H1 (cell line): ENCODE measurements at regions not wholly inside any gene's neighbourhood (a gene's known extent, or its start where the extent isn't known, plus 50 kb on each side); places are given as distances from the start of the nearest gene placed in this dataset.

Source experiments
- CTCF ChIA-PET: fragments of 300-600 bp; sonication (Branson Sonifier 250); formaldehyde crosslinking; loops from one replicate; lab custom pipeline; 2021; ENCODE audit not compliant: partially characterized antibody; lab: Charles Lee
- POLR2A ChIA-PET: fragments of 300-600 bp; sonication (Branson Sonifier 250); formaldehyde crosslinking; loops from one replicate; lab custom pipeline; 2021; ENCODE audit warnings: inconsistent platforms; ENCODE audit not compliant: partially characterized antibody; lab: Charles Lee
- DNase-seq, 2 experiments: peaks; one replicate each; pipeline versions ENCODE4 v3.0.0 to v3.0.0-alpha.2; 2010 to 2022; ENCODE audit warnings: low spot score in 2 of 2, low read depth in 1 of 2, mixed read lengths in 1 of 2
- FAIRE-seq: peaks from 2 replicates; lab custom pipeline; 2011; peaks lifted over from hg19 to GRCh38; lab: Jason Lieb, UNC
- H2AFZ ChIP-seq: 2 replicates; pipeline ENCODE4 v1.8.1; 2012; ENCODE audit warnings: low read length, inconsistent platforms
- H2AK5ac ChIP-seq: 2 replicates; pipeline ENCODE4 v1.6.1; 2013; ENCODE audit warnings: low read depth, low read length
- H2BK120ac ChIP-seq: replicated peaks from 2 replicates; pipeline ENCODE3; 2013; ENCODE audit warnings: low read depth, low read length, inconsistent platforms
- H2BK12ac ChIP-seq: 2 replicates; pipeline ENCODE4 v1.6.1; 2013; ENCODE audit warnings: low read depth, low read length
- H2BK15ac ChIP-seq: 2 replicates; pipeline ENCODE4 v1.6.1; 2013; ENCODE audit warnings: low read length
- H2BK20ac ChIP-seq: 2 replicates; pipeline ENCODE4 v1.6.1; 2013; ENCODE audit warnings: low read length
- H2BK5ac ChIP-seq: 2 replicates; pipeline ENCODE4 v1.6.1; 2013; ENCODE audit warnings: low read depth, low read length
- H3K14ac ChIP-seq: 2 replicates; pipeline ENCODE4 v1.6.1; 2013; ENCODE audit warnings: inconsistent platforms; ENCODE audit not compliant: insufficient read length
- H3K18ac ChIP-seq: 2 replicates; pipeline ENCODE4 v1.6.1; 2013; ENCODE audit warnings: low read length; ENCODE audit errors: extremely low read depth
- H3K23ac ChIP-seq: 2 replicates; pipeline ENCODE4 v1.6.1; 2013; ENCODE audit warnings: inconsistent platforms; ENCODE audit not compliant: insufficient read length
- H3K23me2 ChIP-seq: 2 replicates; pipeline ENCODE4 v1.6.1; 2013; ENCODE audit warnings: low read depth, low read length
- H3K27ac ChIP-seq: 2 replicates; pipeline ENCODE4 v1.6.1; 2011; ENCODE audit warnings: low read depth, low read length, inconsistent platforms
- H3K27me3 ChIP-seq, 4 experiments: replicated peaks in 1 of 4; 1 replicate in 1 of 4; 2 replicates in 3 of 4; pipeline versions ENCODE4 v1.6.1 to v1.8.1; 2011 to 2013; ENCODE audit warnings: low read length in 3 of 4, mild to moderate bottlenecking in 3 of 4, inconsistent platforms in 2 of 4, mixed read lengths in 2 of 4, moderate library complexity in 1 of 4; ENCODE audit not compliant: control insufficient read depth in 3 of 4, insufficient read depth in 3 of 4; ENCODE audit errors: extremely low read depth in 1 of 4
- H3K36me3 ChIP-seq, 4 experiments: 2 replicates each; pipeline versions ENCODE4 v1.6.1 to v1.8.1; 2011 to 2013; ENCODE audit warnings: mild to moderate bottlenecking in 4 of 4, low read length in 3 of 4, moderate library complexity in 2 of 4, control low read depth in 1 of 4, inconsistent platforms in 1 of 4; ENCODE audit not compliant: insufficient read depth in 4 of 4, control insufficient read depth in 2 of 4
- H3K4ac ChIP-seq: replicated peaks from 2 replicates; pipeline ENCODE3; 2013; ENCODE audit warnings: low read length, low read depth, mixed read lengths, inconsistent platforms; ENCODE audit not compliant: insufficient read length
- H3K4me1 ChIP-seq, 4 experiments: replicated peaks in 1 of 4; 1 replicate in 1 of 4; 2 replicates in 3 of 4; pipeline versions ENCODE4 v1.6.1 to v1.8.1; 2011 to 2013; ENCODE audit warnings: low read length in 3 of 4, inconsistent platforms in 2 of 4, mixed read lengths in 1 of 4; ENCODE audit not compliant: insufficient read depth in 4 of 4, control insufficient read depth in 3 of 4
- H3K4me2 ChIP-seq, 2 experiments: 2 replicates each; pipeline versions ENCODE4 v1.6.1 to v1.8.1; 2011 to 2013; ENCODE audit warnings: low read depth in 2 of 2, low read length in 2 of 2, control low read depth in 1 of 2, inconsistent platforms in 1 of 2, mild to moderate bottlenecking in 1 of 2; ENCODE audit not compliant: insufficient read depth in 1 of 2
- H3K4me3 ChIP-seq, 4 experiments: fragments of 200-600, 300-600 bp in 1 of 4; sonication (generic), shearing (Covaris generic), sonication (Bioruptor Twin) in 1 of 4; 2 replicates each; pipeline versions ENCODE4 v1.5.1 to v1.8.1; 2011 to 2016; ENCODE audit warnings: low read length in 4 of 4, low read depth in 3 of 4, control low read depth in 2 of 4, inconsistent platforms in 2 of 4, mild to moderate bottlenecking in 2 of 4, mixed read lengths in 1 of 4, moderate library complexity in 1 of 4; ENCODE audit not compliant: insufficient read depth in 2 of 4; ENCODE audit errors: extremely low read depth in 1 of 4
- H3K56ac ChIP-seq: replicated peaks from 2 replicates; pipeline ENCODE3; 2013; ENCODE audit warnings: low read depth, mild to moderate bottlenecking, mixed read lengths, low read length, inconsistent platforms; ENCODE audit not compliant: insufficient read length
- H3K79me1 ChIP-seq: 2 replicates; pipeline ENCODE4 v1.6.1; 2013; ENCODE audit warnings: low read depth, low read length, control low read depth
- H3K79me2 ChIP-seq, 2 experiments: 2 replicates each; pipeline versions ENCODE4 v1.6.1 to v1.8.1; 2012 to 2013; ENCODE audit warnings: low read length in 2 of 2, mild to moderate bottlenecking in 2 of 2, inconsistent platforms in 1 of 2; ENCODE audit not compliant: insufficient read depth in 2 of 2, control insufficient read depth in 1 of 2
- H3K9ac ChIP-seq, 4 experiments: replicated peaks in 1 of 4; 1 replicate in 1 of 4; 2 replicates in 3 of 4; pipeline versions ENCODE4 v1.6.1 to v1.8.1; 2011 to 2013; ENCODE audit warnings: low read depth in 3 of 4, low read length in 3 of 4, control low read depth in 2 of 4, mild to moderate bottlenecking in 2 of 4, moderate library complexity in 2 of 4, inconsistent platforms in 1 of 4; ENCODE audit errors: extremely low read depth in 1 of 4
- H3K9me3 ChIP-seq, 2 experiments: 2 replicates each; pipeline versions ENCODE4 v1.6.1 to v1.8.1; 2012 to 2013; ENCODE audit warnings: mild to moderate bottlenecking in 2 of 2, moderate library complexity in 2 of 2, control low read depth in 1 of 2, inconsistent platforms in 1 of 2, low read depth in 1 of 2, low read length in 1 of 2, mixed read lengths in 1 of 2; ENCODE audit not compliant: insufficient read depth in 2 of 2
- H4K20me1 ChIP-seq, 2 experiments: replicated peaks in 1 of 2; 2 replicates each; pipeline versions ENCODE3 to v1.8.1; 2011 to 2013; ENCODE audit warnings: inconsistent platforms in 2 of 2, low read length in 2 of 2, mild to moderate bottlenecking in 1 of 2; ENCODE audit not compliant: insufficient read depth in 2 of 2, control insufficient read depth in 1 of 2
- H4K5ac ChIP-seq: 2 replicates; pipeline ENCODE4 v1.6.1; 2013; ENCODE audit warnings: low read length, low read depth, mixed read lengths, inconsistent platforms; ENCODE audit not compliant: insufficient read length
- H4K8ac ChIP-seq: 2 replicates; pipeline ENCODE4 v1.8.0; 2013; ENCODE audit warnings: mild to moderate bottlenecking, moderate library complexity, low read length, inconsistent platforms; ENCODE audit not compliant: insufficient read depth; ENCODE audit errors: extremely low read depth
- H4K91ac ChIP-seq: replicated peaks from 2 replicates; pipeline ENCODE3; 2013; ENCODE audit warnings: low read length, mixed read lengths, inconsistent platforms; ENCODE audit not compliant: insufficient read length
- CEBPB ChIP-seq: IDR thresholded peaks from 2 replicates; pipeline ENCODE4 v1.6.1; 2012; ENCODE audit warnings: low read depth, low read length
- SUZ12 ChIP-seq: fragments of 200-600 bp; sonication (generic); IDR thresholded peaks from 2 replicates; pipeline ENCODE4 v1.6.1; 2012; ENCODE audit warnings: mild to moderate bottlenecking, inconsistent platforms, low read length, moderate library complexity, mixed read lengths
- ZNF274 ChIP-seq: IDR thresholded peaks from 2 replicates; pipeline ENCODE4 v1.7.0; 2012; ENCODE audit warnings: low read length, borderline replicate concordance; ENCODE audit errors: extremely low read depth
- WGBS, 2 experiments: shearing (Covaris generic) in 1 of 2; methylation state at CpG; one replicate each; pipeline versions ENCODE4 v1.1.6 to v1.1.7; 2013 to 2015; ENCODE audit warnings: low lambda C conversion rate in 2 of 2, mixed read lengths in 2 of 2, inconsistent platforms in 1 of 2, low coverage in 1 of 2, missing lambda C conversion rate in 1 of 2; ENCODE audit not compliant: insufficient replicate concordance in 2 of 2, insufficient coverage in 1 of 2, insufficient read length in 1 of 2; ENCODE audit errors: extremely low coverage in 1 of 2, missing lambda C conversion rate in 1 of 2; 5-methylcytosine and 5-hydroxymethylcytosine counted together

GRCh38 chr1:4506591-4506990 is 147.8 kb upstream of the AJAP1 start:
- Histone ChIP-seq H2BK20ac (no peak overlapping the region), H4K5ac (no peak overlapping the region), H3K9ac (no peak overlapping the region), H3K36me3 (no peaks in the 10 kb centered on the region), H3K4me2 (no peak overlapping the region), H3K27ac (no peak overlapping the region), H2BK120ac (no peak overlapping the region), H3K23ac (no peak overlapping the region), H3K27me3 (no peaks in the 10 kb centered on the region), H4K91ac (no peak overlapping the region), H3K79me1 (no peaks in the 10 kb centered on the region), H2BK5ac (no peak overlapping the region), H2BK12ac (no peak overlapping the region), H3K9me3 (peaks cover 19 to 60% of the 10 kb centered on the region in 2 experiments), H2BK15ac (no peak overlapping the region), H3K4me1 (no peaks in the 10 kb centered on the region), H3K56ac (no peak overlapping the region), H3K4ac (no peak overlapping the region), H2AFZ (no peak overlapping the region), H4K20me1 (no peaks in the 10 kb centered on the region), H4K8ac (no peak overlapping the region), H3K18ac (no peak overlapping the region), H2AK5ac (no peak overlapping the region), H3K23me2 (no peaks in the 10 kb centered on the region), H3K14ac (no peak overlapping the region), H3K79me2 (no peaks in the 10 kb centered on the region), H3K4me3 (no peak overlapping the region)
- FAIRE-seq (no peak), DNase-seq (no peak)
- 100% methylated on average over 4 of the region's 4 CpGs; no CpG with 5 or more reads in 1 of the 2 experiments for WGBS, 2 experiments
- ChIA-PET POLR2A (no interaction called here), CTCF (no interaction called here)
- TF ChIP-seq CEBPB = peak; percentile 29; the same call in 1 of the 2 replicates
- TF ChIP-seq ZNF274 = no peak
- TF ChIP-seq SUZ12 = no peak
